HEK293 (cell line): ENCODE measurements at regions not wholly inside any gene's neighbourhood (a gene's known extent, or its start where the extent isn't known, plus 50 kb on each side); places are given as distances from the start of the nearest gene placed in this dataset.

ENCODE experiments used
- CTCF ChIA-PET: fragments of 350-600 bp; formaldehyde crosslinking; extraction: SDS; loops from one replicate; lab custom pipeline; 2021; ENCODE audit warnings: antibody characterized with exemption; lab: Yijun Ruan, JAX
- POLR2A ChIA-PET: fragments of 300-600 bp; formaldehyde crosslinking; extraction: SDS; loops from one replicate; lab custom pipeline; 2020; ENCODE audit warnings: antibody characterized with exemption, inconsistent platforms; lab: Yijun Ruan, JAX
- H3K27ac ChIP-seq: fragments of 200-500 bp; sonication (Bioruptor generic); 2 replicates; pipeline ENCODE4 v1.5.1; 2014; ENCODE audit warnings: low read depth, low read length, control low read depth, inconsistent platforms; ENCODE audit errors: extremely low read depth
- H3K36me3 ChIP-seq, 2 experiments: fragments of 200-500 bp in 1 of 2; sonication (Bioruptor generic) in 1 of 2; 1 replicate in 1 of 2; 2 replicates in 1 of 2; pipeline ENCODE4 v1.5.1; 2014 to 2017; ENCODE audit warnings: inconsistent platforms in 2 of 2, low read length in 2 of 2; ENCODE audit not compliant: control insufficient read depth in 2 of 2, insufficient read depth in 1 of 2
- H3K4me1 ChIP-seq: fragments of 200-500 bp; sonication (Bioruptor generic); 2 replicates; pipeline ENCODE4 v1.5.1; 2014; ENCODE audit warnings: mild to moderate bottlenecking, low read length, inconsistent platforms; ENCODE audit not compliant: control insufficient read depth, insufficient read depth
- H3K4me3 ChIP-seq: 2 replicates; pipeline ENCODE4 v1.5.1; 2011; ENCODE audit warnings: low read depth, mild to moderate bottlenecking, control low read depth, low read length, moderate library complexity
- H3K9me3 ChIP-seq: fragments of 200-500 bp; sonication (Bioruptor generic); 2 replicates; pipeline ENCODE4 v1.5.1; 2014; ENCODE audit warnings: low read depth, low read length, inconsistent platforms; ENCODE audit not compliant: control insufficient read depth, insufficient read depth
- BCL11B ChIP-seq: fragments of 450-650 bp; formaldehyde crosslinking; IDR thresholded peaks from 2 replicates; pipeline ENCODE4 v1.5.1; 2016; ENCODE audit warnings: low read depth, missing biosample characterization, missing genetic modification characterization
- HOXC10 ChIP-seq: sonication (generic); formaldehyde crosslinking; IDR thresholded peaks from 2 replicates; pipeline ENCODE4 v1.8.1; 2023; ENCODE audit warnings: mild to moderate bottlenecking, missing genetic modification reagents
- KLF1 ChIP-seq: fragments of 450-650 bp; formaldehyde crosslinking; IDR thresholded peaks from 2 replicates; pipeline ENCODE4 v1.5.1; 2016; ENCODE audit warnings: missing biosample characterization, missing genetic modification characterization
- KLF10 ChIP-seq: fragments of 450-650 bp; IDR thresholded peaks from 2 replicates; pipeline ENCODE4 v1.5.1; 2018; ENCODE audit warnings: missing biosample characterization, mild to moderate bottlenecking, missing genetic modification characterization
- PRDM2 ChIP-seq: fragments of 450-650 bp; formaldehyde crosslinking; IDR thresholded peaks from 2 replicates; pipeline ENCODE4 v1.5.1; 2016; ENCODE audit warnings: missing biosample characterization, missing genetic modification characterization, borderline replicate concordance
- PRDM4 ChIP-seq: fragments of 450-650 bp; formaldehyde crosslinking; IDR thresholded peaks from 2 replicates; pipeline ENCODE4 v1.5.1; 2017; ENCODE audit warnings: missing biosample characterization, missing genetic modification characterization
- SALL2 ChIP-seq: fragments of 450-650 bp; formaldehyde crosslinking; IDR thresholded peaks from 2 replicates; pipeline ENCODE4 v1.5.0; 2017; ENCODE audit warnings: missing biosample characterization, mild to moderate bottlenecking, missing genetic modification characterization, borderline replicate concordance
- ZNF114 ChIP-seq: fragments of 450-650 bp; formaldehyde crosslinking; IDR thresholded peaks from 2 replicates; pipeline ENCODE4 v1.5.0; 2017; ENCODE audit warnings: missing biosample characterization, missing genetic modification characterization
- ZNF121 ChIP-seq: fragments of 450-650 bp; formaldehyde crosslinking; IDR thresholded peaks from 2 replicates; pipeline ENCODE4 v1.5.1; 2016; ENCODE audit warnings: missing biosample characterization, missing genetic modification characterization
- ZNF157 ChIP-seq: fragments of 450-650 bp; formaldehyde crosslinking; IDR thresholded peaks from 2 replicates; pipeline ENCODE4 v1.5.1; 2016; ENCODE audit warnings: missing biosample characterization, missing genetic modification characterization
- ZNF175 ChIP-seq: fragments of 450-650 bp; formaldehyde crosslinking; IDR thresholded peaks from 2 replicates; pipeline ENCODE4 v1.5.1; 2016; ENCODE audit warnings: missing biosample characterization, missing genetic modification characterization
- ZNF214 ChIP-seq: fragments of 450-650 bp; formaldehyde crosslinking; IDR thresholded peaks from 2 replicates; pipeline ENCODE4 v1.5.1; 2017; ENCODE audit warnings: missing biosample characterization, mild to moderate bottlenecking, missing genetic modification characterization, borderline replicate concordance
- ZNF248 ChIP-seq: fragments of 450-650 bp; formaldehyde crosslinking; IDR thresholded peaks from 2 replicates; pipeline ENCODE4 v1.5.1; 2017; ENCODE audit warnings: missing biosample characterization, missing genetic modification characterization
- ZNF292 ChIP-seq: fragments of 450-650 bp; formaldehyde crosslinking; IDR thresholded peaks from 2 replicates; pipeline ENCODE4 v1.5.1; 2016; ENCODE audit warnings: low read depth, missing biosample characterization, missing genetic modification characterization, borderline replicate concordance
- ZNF423 ChIP-seq: fragments of 450-650 bp; formaldehyde crosslinking; IDR thresholded peaks from 2 replicates; pipeline ENCODE4 v1.5.1; 2016; ENCODE audit warnings: missing biosample characterization, missing genetic modification characterization
- ZNF48 ChIP-seq: fragments of 450-650 bp; formaldehyde crosslinking; IDR thresholded peaks from 2 replicates; pipeline ENCODE4 v1.5.1; 2016; ENCODE audit warnings: missing biosample characterization, missing genetic modification characterization
- ZNF501 ChIP-seq: fragments of 450-650 bp; formaldehyde crosslinking; IDR thresholded peaks from 2 replicates; pipeline ENCODE4 v1.5.1; 2016; ENCODE audit warnings: missing biosample characterization, missing genetic modification characterization
- ZNF514 ChIP-seq: fragments of 450-650 bp; formaldehyde crosslinking; IDR thresholded peaks from 2 replicates; pipeline ENCODE4 v1.5.1; 2016; ENCODE audit warnings: missing biosample characterization, missing genetic modification characterization
- ZNF549 ChIP-seq: fragments of 450-650 bp; IDR thresholded peaks from 2 replicates; pipeline ENCODE4 v1.5.1; 2018; ENCODE audit warnings: missing biosample characterization, missing genetic modification characterization, mild to moderate bottlenecking, inconsistent platforms, moderate library complexity
- ZNF560 ChIP-seq: fragments of 450-650 bp; formaldehyde crosslinking; IDR thresholded peaks from 2 replicates; pipeline ENCODE4 v1.5.1; 2017; ENCODE audit warnings: missing biosample characterization, missing genetic modification characterization, borderline replicate concordance
- ZNF600 ChIP-seq: fragments of 450-650 bp; formaldehyde crosslinking; IDR thresholded peaks from 2 replicates; pipeline ENCODE4 v1.5.1; 2016; ENCODE audit warnings: missing biosample characterization, missing genetic modification characterization
- ZNF664 ChIP-seq: fragments of 450-650 bp; formaldehyde crosslinking; IDR thresholded peaks from 2 replicates; pipeline ENCODE4 v1.5.1; 2016; ENCODE audit warnings: missing biosample characterization, missing genetic modification characterization
- ZNF670 ChIP-seq: fragments of 450-650 bp; formaldehyde crosslinking; IDR thresholded peaks from 2 replicates; pipeline ENCODE4 v1.5.1; 2016; ENCODE audit warnings: missing biosample characterization, missing genetic modification characterization, low read depth
- ZNF768 ChIP-seq: fragments of 450-650 bp; formaldehyde crosslinking; IDR thresholded peaks from 2 replicates; pipeline ENCODE4 v1.5.1; 2018; ENCODE audit warnings: missing biosample characterization, mild to moderate bottlenecking, missing genetic modification characterization
- TF ChIP-seq, protein P1 (sequence below): IDR thresholded peaks from 2 replicates; pipeline ENCODE4 v1.6.1; 2011; ENCODE audit warnings: mild to moderate bottlenecking, low read depth, low read length, borderline replicate concordance

DNA sequence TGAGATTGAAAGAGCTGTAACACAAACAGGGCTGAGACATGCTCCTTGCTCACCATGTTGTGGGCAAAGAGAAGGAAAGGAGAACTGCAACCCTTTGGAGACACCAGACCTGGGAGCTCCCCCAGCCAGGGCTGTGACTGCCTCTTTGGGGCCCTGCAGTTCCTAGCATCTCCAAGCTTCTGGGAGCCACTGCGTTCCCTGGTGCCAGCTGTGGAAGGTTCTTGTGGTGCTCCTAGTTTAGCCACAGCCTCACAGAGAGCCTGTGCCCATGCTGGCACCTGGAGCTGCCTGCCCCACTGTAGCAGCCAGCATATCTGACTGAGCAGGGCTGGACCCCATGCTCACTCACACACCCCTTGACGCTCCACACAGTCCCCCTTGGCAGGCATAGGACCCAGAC is 141.7 kb downstream of the PDHA2 start:
- Histone ChIP-seq H3K9me3 (no peaks in the 10 kb centered on the region), H3K36me3 (no peaks in the 10 kb centered on the region), H3K4me1 (no peaks in the 10 kb centered on the region), H3K27ac (no peak overlapping the region), H3K4me3 (no peak overlapping the region)
- ChIA-PET CTCF (no interaction called here), POLR2A (no interaction called here)
- TF ChIP-seq ZNF501 (tag by site-specific recombination): no peak
- TF ChIP-seq, protein P1, sequence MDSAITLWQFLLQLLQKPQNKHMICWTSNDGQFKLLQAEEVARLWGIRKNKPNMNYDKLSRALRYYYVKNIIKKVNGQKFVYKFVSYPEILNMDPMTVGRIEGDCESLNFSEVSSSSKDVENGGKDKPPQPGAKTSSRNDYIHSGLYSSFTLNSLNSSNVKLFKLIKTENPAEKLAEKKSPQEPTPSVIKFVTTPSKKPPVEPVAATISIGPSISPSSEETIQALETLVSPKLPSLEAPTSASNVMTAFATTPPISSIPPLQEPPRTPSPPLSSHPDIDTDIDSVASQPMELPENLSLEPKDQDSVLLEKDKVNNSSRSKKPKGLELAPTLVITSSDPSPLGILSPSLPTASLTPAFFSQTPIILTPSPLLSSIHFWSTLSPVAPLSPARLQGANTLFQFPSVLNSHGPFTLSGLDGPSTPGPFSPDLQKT: no peak
- TF ChIP-seq KLF1: no peak
- TF ChIP-seq ZNF600: no peak
- no peak for TF ChIP-seq HOXC10 (CRISPR knock-in tag)
- no peak for TF ChIP-seq ZNF549
- no peak for TF ChIP-seq ZNF248 (tag by site-specific recombination)
- TF ChIP-seq ZNF514 (tag by site-specific recombination): no peak
- TF ChIP-seq PRDM4 (tag by site-specific recombination): no peak
- TF ChIP-seq ZNF423 (tag by site-specific recombination): no peak
- no peak for TF ChIP-seq ZNF560 (tag by site-specific recombination)

- H3K4me3 ChIP-seq: no peak overlapping the region
- no peaks in the 10 kb centered on the region for H3K4me1 ChIP-seq
- H3K27ac ChIP-seq: no peak overlapping the region
- ChIA-PET CTCF (no interaction called here), POLR2A (no interaction called here)
- no peaks in the 10 kb centered on the region for H3K9me3 ChIP-seq
- H3K36me3 ChIP-seq: no peaks in the 10 kb centered on the region
- no peak for TF ChIP-seq ZNF600
- no peak for TF ChIP-seq BCL11B (tag by site-specific recombination)
- TF ChIP-seq SALL2 (tag by site-specific recombination): no peak
- no peak for TF ChIP-seq ZNF48 (tag by site-specific recombination)
- TF ChIP-seq ZNF157 (tag by site-specific recombination): no peak
Measured at GRCh38 chr4:95982516-95982915, 142.6 kb downstream of the PDHA2 start.

- H3K4me3 ChIP-seq: no peak overlapping the region
- H3K4me1 ChIP-seq: no peaks in the 10 kb centered on the region
- CTCF ChIA-PET: no interaction called here
- no peaks in the 10 kb centered on the region for H3K36me3 ChIP-seq
- H3K27ac ChIP-seq: no peak overlapping the region
- no peaks in the 10 kb centered on the region for H3K9me3 ChIP-seq
- POLR2A ChIA-PET: no interaction called here
- no peak for TF ChIP-seq ZNF114 (tag by site-specific recombination)
- no peak for TF ChIP-seq ZNF214 (tag by site-specific recombination)
- no peak for TF ChIP-seq ZNF664
- TF ChIP-seq ZNF670: no peak
- no peak for TF ChIP-seq KLF10 (tag by site-specific recombination)
- TF ChIP-seq ZNF121: no peak
- no peak for TF ChIP-seq ZNF175 (tag by site-specific recombination)
- no peak for TF ChIP-seq ZNF292 (tag by site-specific recombination)
- TF ChIP-seq ZNF768 (tag by site-specific recombination): no peak
- TF ChIP-seq ZNF549: no peak
- no peak for TF ChIP-seq PRDM2 (tag by site-specific recombination)
- TF ChIP-seq ZNF501 (tag by site-specific recombination): no peak
Measured at GRCh38 chr4:95984081-95984480, 144.2 kb downstream of the PDHA2 start.
